ENCODE measurements at regions not wholly inside any gene's neighbourhood (a gene's known extent, or its start where the extent isn't known, plus 50 kb on each side); places are given as distances from the start of the nearest gene placed in this dataset.

- no peak overlapping the region for H3K4me3 ChIP-seq (ENCODE audit: low read depth, low read length)
- no peak for TF ChIP-seq CTCF (conservative IDR thresholded peaks at IDR 0.05; ENCODE audit: low read depth, low read length)
- no peak for DNase-seq (ENCODE audit: low read depth)
Measured at GRCh38 chr9:99341686-99342085, 119.6 kb downstream of the SEC61B start.

DNA sequence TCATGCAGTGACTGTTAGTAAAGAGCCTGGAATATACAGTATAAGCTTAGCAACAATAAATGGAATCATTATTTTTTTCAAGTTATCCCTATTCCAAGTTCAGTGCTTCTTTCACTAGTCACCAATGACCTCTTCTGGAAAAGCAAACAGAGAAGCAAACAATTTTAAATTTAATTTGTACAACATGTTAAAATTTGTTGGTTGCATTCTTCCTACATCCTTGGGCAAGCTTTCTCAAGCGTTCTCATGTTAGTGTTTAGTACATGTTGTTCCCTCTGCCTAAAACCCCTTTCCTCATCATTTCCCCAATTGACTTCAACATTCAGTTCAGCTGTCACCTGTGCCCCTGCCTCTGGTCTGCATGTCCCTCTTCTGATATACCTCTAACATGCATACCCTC, 123.4 kb downstream of the SEC61B start:
- no peak for TF ChIP-seq CTCF (conservative IDR thresholded peaks at IDR 0.05; ENCODE audit: low read depth, low read length)
- H3K4me3 ChIP-seq (ENCODE audit: low read depth, low read length), result no peak overlapping the region
- no peak for DNase-seq (ENCODE audit: low read depth)

DNA sequence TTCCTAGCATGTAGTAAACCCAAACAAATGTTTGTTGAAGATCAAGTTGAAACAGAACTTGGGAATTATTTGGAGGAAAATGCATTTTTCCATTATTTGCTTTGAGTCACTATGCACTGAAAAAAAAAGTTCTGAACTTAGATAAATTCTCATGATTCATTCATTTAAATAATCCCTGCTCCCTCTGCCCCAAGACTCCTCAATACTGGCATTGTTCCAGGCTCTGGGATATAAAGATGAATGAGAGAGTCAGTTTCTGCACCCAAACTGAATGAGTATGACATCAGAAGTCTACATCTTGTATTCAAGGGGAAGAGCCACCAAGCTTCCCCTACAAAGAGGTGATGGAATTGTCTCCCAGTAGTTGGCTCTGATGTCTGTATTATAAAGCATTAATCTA, 123.9 kb downstream of the SEC61B start:
- peak; percentile 28 for DNase-seq (ENCODE audit: low read depth)

DNA sequence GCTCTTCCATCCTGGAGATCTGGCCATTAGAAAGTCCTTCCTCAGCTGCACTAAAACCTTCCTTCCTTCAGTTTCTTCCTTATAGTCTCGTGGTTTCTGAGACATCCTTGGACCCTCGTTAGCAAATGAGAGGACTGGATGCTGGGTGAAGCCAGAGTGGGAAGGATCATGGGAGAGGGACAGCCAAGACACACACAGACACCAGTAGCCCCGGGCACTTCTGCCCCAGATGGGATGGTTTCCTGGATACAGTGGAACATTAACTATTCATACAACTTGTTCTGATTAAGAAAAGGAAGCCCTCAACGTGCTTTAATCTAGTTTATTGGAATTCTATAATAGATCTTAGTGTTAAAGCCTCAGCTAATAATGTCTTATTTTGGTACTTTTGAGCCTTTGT, 125.5 kb downstream of the SEC61B start:
- no peak overlapping the region for H3K4me3 ChIP-seq (ENCODE audit: low read depth, low read length)

More for the DNA sequence above, 123.9 kb downstream of the SEC61B start:
- no peak for TF ChIP-seq CTCF (conservative IDR thresholded peaks at IDR 0.05; ENCODE audit: low read depth, low read length)
- no peak overlapping the region for H3K4me3 ChIP-seq (ENCODE audit: low read depth, low read length)

GRCh38 chr9:99348289-99348688, 126.2 kb downstream of the SEC61B start:
- TF ChIP-seq CTCF (conservative IDR thresholded peaks at IDR 0.05; ENCODE audit: low read depth, low read length), result no peak
- no peak overlapping the region for H3K4me3 ChIP-seq (ENCODE audit: low read depth, low read length)
- no peak for DNase-seq (ENCODE audit: low read depth)

More for the DNA sequence above, 125.5 kb downstream of the SEC61B start:
- no peak for TF ChIP-seq CTCF (conservative IDR thresholded peaks at IDR 0.05; ENCODE audit: low read depth, low read length)
- no peak for DNase-seq (ENCODE audit: low read depth)

GRCh38 chr9:99349870-99350269, 127.8 kb downstream of the SEC61B start:
- no peak for TF ChIP-seq CTCF (conservative IDR thresholded peaks at IDR 0.05; ENCODE audit: low read depth, low read length)
- DNase-seq (ENCODE audit: low read depth), result no peak
- no peak overlapping the region for H3K4me3 ChIP-seq (ENCODE audit: low read depth, low read length)

- no peak overlapping the region for H3K4me3 ChIP-seq (ENCODE audit: low read depth, low read length)
- TF ChIP-seq CTCF (conservative IDR thresholded peaks at IDR 0.05; ENCODE audit: low read depth, low read length), result no peak
- no peak for DNase-seq (ENCODE audit: low read depth)
Measured at GRCh38 chr9:99350461-99350860, 128.4 kb downstream of the SEC61B start.
